CD14-positive monocyte (primary cell): ENCODE measurements at regions not wholly inside any gene's neighbourhood (a gene's known extent, or its start where the extent isn't known, plus 50 kb on each side); places are given as distances from the start of the nearest gene placed in this dataset.

Experiments used
- DNase-seq, 3 donors: peaks; one replicate each; pipeline ENCODE4 v3.0.0-alpha.2; 2011 to 2022
- H2AFZ ChIP-seq: 2 replicates; pipeline ENCODE4 v1.6.0; 2012; ENCODE audit warnings: mild to moderate bottlenecking, low read depth, low read length, inconsistent platforms; ENCODE audit not compliant: insufficient read depth, poor library complexity, severe bottlenecking
- H3K27ac ChIP-seq, 2 donors: 1 replicate in 1 of 2; 2 replicates in 1 of 2; pipeline ENCODE4 v1.5.1; 2012 to 2013; ENCODE audit warnings: low read length in 2 of 2, control low read depth in 1 of 2, inconsistent platforms in 1 of 2, low read depth in 1 of 2, mild to moderate bottlenecking in 1 of 2
- H3K27me3 ChIP-seq, 2 donors: one replicate each; pipeline versions ENCODE4 v1.6.0 to v1.6.1; 2011 to 2013; ENCODE audit warnings: low read length in 2 of 2; ENCODE audit not compliant: control insufficient read depth in 2 of 2, insufficient read depth in 2 of 2
- H3K36me3 ChIP-seq, 2 donors: replicated peaks in 1 of 2; 1 replicate in 1 of 2; 2 replicates in 1 of 2; pipeline versions ENCODE4 v1.5.1 to v1.6.1; 2012 to 2013; ENCODE audit warnings: low read length in 2 of 2, control low read depth in 1 of 2, inconsistent platforms in 1 of 2, mild to moderate bottlenecking in 1 of 2; ENCODE audit not compliant: insufficient read depth in 2 of 2, control insufficient read depth in 1 of 2
- H3K4me1 ChIP-seq, 2 donors: 1 replicate in 1 of 2; 2 replicates in 1 of 2; pipeline versions ENCODE4 v1.5.1 to v1.6.1; 2012 to 2013; ENCODE audit warnings: low read length in 2 of 2, control low read depth in 1 of 2, inconsistent platforms in 1 of 2, mild to moderate bottlenecking in 1 of 2, moderate library complexity in 1 of 2; ENCODE audit not compliant: insufficient read depth in 2 of 2, control insufficient read depth in 1 of 2
- H3K4me2 ChIP-seq: replicated peaks from 2 replicates; pipeline ENCODE3; 2012; ENCODE audit warnings: low read length, moderate library complexity, mild to moderate bottlenecking; ENCODE audit not compliant: poor library complexity, severe bottlenecking; ENCODE audit errors: extremely low read depth
- H3K4me3 ChIP-seq, 3 experiments: fragments of 200-600 bp in 1 of 3; sonication (generic) in 1 of 3; replicated peaks in 1 of 3; 1 replicate in 2 of 3; 2 replicates in 1 of 3; pipeline ENCODE4 v1.5.1; 2011 to 2013; ENCODE audit warnings: low read length in 3 of 3, mild to moderate bottlenecking in 3 of 3, control low read depth in 2 of 3, low read depth in 2 of 3, inconsistent platforms in 1 of 3, moderate library complexity in 1 of 3
- H3K79me2 ChIP-seq: 2 replicates; pipeline ENCODE4 v1.6.0; 2012; ENCODE audit warnings: mild to moderate bottlenecking, control low read depth, inconsistent platforms, low read length, moderate library complexity; ENCODE audit not compliant: insufficient read depth
- H3K9ac ChIP-seq: 2 replicates; pipeline ENCODE4 v1.6.0; 2017; ENCODE audit warnings: low read length, mild to moderate bottlenecking; ENCODE audit not compliant: insufficient read depth, poor library complexity, severe bottlenecking
- H3K9me3 ChIP-seq, 2 donors: replicated peaks in 1 of 2; 1 replicate in 1 of 2; 2 replicates in 1 of 2; pipeline versions ENCODE4 v1.5.1 to v1.6.1; 2012 to 2013; ENCODE audit warnings: low read length in 2 of 2, control low read depth in 1 of 2; ENCODE audit not compliant: control insufficient read depth in 1 of 2, insufficient read depth in 1 of 2
- H4K20me1 ChIP-seq: 2 replicates; pipeline ENCODE4 v1.6.0; 2012; ENCODE audit warnings: mild to moderate bottlenecking, low read length, control low read depth, moderate library complexity; ENCODE audit not compliant: insufficient read depth
- H3K27ac Mint-ChIP-seq, 7 donors: one replicate each; pipeline ENCODE4 v1.8.0; 2020; ENCODE audit warnings: mild to moderate bottlenecking in 7 of 7, mixed read lengths in 7 of 7, moderate library complexity in 6 of 7, inconsistent platforms in 2 of 7
- H3K27me3 Mint-ChIP-seq, 3 donors: one replicate each; pipeline ENCODE4 v1.8.0; 2021 to 2022; ENCODE audit warnings: low read depth in 3 of 3, mild to moderate bottlenecking in 3 of 3, mixed read lengths in 3 of 3, moderate library complexity in 3 of 3, inconsistent platforms in 1 of 3
- H3K36me3 Mint-ChIP-seq, 2 donors: one replicate each; pipeline ENCODE4 v1.8.0; 2020; ENCODE audit warnings: mixed read lengths in 2 of 2, inconsistent platforms in 1 of 2, mild to moderate bottlenecking in 1 of 2
- H3K4me1 Mint-ChIP-seq: one replicate; pipeline ENCODE4 v1.8.0; 2020; ENCODE audit warnings: mild to moderate bottlenecking, mixed read lengths
- H3K4me3 Mint-ChIP-seq, 2 donors: one replicate each; pipeline ENCODE4 v1.8.0; 2020; ENCODE audit warnings: mild to moderate bottlenecking in 2 of 2, mixed read lengths in 2 of 2, moderate library complexity in 1 of 2
- H3K9me3 Mint-ChIP-seq, 7 donors: one replicate each; pipeline ENCODE4 v1.8.0; 2020 to 2022; ENCODE audit warnings: mixed read lengths in 7 of 7, mild to moderate bottlenecking in 6 of 7, moderate library complexity in 6 of 7, inconsistent platforms in 2 of 7
- WGBS: methylation state at CpG from one replicate; pipeline ENCODE4 v1.1.5; 2013; ENCODE audit warnings: missing lambda C conversion rate; ENCODE audit not compliant: insufficient coverage; 5-methylcytosine and 5-hydroxymethylcytosine counted together
- intact Hi-C, 2 donors: fragments of 100-400 bp; cut with micrococcal nuclease; formaldehyde crosslinking; loops; one replicate each; pipeline versions ENCODE4 v1.15.0 to v1.15.1; 2023
- TF ChIP-seq, protein P1 (sequence below): fragments of 200-600 bp; IDR thresholded peaks from one replicate; pipeline ENCODE4 v1.8.0; 2022; ENCODE audit warnings: antibody characterized with exemption, mild to moderate bottlenecking

DNA sequence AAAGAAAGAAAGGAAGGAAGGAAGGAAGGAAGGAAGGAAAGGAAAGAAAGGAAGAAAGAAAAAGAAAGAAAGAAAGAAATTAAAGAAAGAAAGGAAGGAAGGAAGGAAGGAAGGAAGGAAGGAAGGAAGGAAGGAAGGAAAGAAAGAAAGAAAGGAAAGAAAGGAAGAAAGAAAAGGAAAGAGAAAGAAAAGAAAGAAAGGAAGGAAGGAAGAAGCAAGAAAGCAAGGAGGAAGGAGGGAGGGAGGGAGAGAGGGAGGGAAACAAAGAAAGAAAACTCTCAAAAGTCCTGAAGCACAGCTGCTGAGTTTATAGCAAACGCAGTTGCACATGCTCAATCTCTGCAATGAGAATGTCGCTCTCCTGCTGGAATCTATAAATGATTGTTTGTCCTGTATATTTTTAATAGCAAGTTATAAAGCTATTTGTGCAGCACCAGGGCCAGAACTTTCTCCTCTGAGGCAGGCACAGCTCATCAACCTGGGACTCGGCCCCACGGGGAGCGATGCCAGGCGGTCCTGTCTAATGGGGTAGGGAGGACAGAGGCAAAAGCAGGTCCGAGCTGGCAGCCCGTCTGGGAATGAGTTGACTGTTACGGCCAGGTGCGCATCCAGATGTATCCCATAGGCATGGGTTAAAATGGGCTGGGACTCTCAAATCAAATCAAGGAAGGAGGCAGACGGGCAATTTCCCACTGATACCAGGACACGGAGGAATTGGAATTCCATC is 118.0 kb upstream of the PFKP start:
- Histone ChIP-seq H3K4me2 (no peak overlapping the region), H3K9ac (no peak overlapping the region)
- H3K9me3 Mint-ChIP-seq: peaks cover 0 to 5% (median 0%) of the 10 kb centered on the region in 7 donors

DNA sequence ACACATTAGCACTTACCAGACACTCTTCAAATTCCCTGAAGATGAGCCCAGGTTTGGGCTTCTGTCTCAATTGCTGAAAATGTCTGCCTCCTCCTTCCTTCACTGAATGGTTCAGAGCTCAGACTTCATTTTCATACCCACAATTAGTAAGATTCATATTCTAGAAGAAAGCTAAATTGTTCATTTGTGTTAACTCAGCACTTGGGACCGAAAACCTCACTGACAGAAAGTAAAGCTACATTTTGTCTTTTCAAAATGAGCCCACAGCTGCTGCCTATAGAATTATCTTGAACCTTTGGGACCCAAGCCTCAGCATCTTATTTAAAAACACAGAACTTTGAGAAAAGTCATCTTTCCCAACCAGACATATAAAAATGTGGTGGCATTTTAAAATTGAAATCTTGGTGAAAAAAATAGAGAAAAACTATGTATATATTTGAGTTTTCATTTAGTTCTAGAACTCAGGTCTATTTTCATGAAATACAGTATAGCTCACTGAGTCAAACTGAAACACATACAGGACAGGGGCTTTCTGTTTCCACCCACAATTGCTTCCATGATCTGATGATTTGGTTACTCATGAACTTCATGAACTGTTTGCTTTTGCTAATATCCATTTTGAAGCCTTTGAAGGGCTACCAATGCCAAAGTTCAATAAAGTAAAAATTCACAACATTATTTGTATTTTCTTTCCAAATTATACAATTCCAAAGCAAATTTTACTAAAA is 119.1 kb upstream of the PFKP start:
- no peaks in the 10 kb centered on the region for H3K79me2 ChIP-seq
- H3K27me3 Mint-ChIP-seq: peaks cover 0 to 4% (median 2%) of the 10 kb centered on the region in 3 donors
- intact Hi-C loops: no loop called here
- H3K36me3 Mint-ChIP-seq: no peaks in the 10 kb centered on the region
- DNase-seq: no peak
- H3K9me3 ChIP-seq: no peaks in the 10 kb centered on the region
- no peak overlapping the region for H3K27ac ChIP-seq
- H3K36me3 ChIP-seq: no peaks in the 10 kb centered on the region
- WGBS: 83% methylated on average over 1 of the region's 1 CpG
- H2AFZ ChIP-seq: no peak overlapping the region
- no peaks in the 10 kb centered on the region for H3K4me1 Mint-ChIP-seq
- TF ChIP-seq, protein P1, sequence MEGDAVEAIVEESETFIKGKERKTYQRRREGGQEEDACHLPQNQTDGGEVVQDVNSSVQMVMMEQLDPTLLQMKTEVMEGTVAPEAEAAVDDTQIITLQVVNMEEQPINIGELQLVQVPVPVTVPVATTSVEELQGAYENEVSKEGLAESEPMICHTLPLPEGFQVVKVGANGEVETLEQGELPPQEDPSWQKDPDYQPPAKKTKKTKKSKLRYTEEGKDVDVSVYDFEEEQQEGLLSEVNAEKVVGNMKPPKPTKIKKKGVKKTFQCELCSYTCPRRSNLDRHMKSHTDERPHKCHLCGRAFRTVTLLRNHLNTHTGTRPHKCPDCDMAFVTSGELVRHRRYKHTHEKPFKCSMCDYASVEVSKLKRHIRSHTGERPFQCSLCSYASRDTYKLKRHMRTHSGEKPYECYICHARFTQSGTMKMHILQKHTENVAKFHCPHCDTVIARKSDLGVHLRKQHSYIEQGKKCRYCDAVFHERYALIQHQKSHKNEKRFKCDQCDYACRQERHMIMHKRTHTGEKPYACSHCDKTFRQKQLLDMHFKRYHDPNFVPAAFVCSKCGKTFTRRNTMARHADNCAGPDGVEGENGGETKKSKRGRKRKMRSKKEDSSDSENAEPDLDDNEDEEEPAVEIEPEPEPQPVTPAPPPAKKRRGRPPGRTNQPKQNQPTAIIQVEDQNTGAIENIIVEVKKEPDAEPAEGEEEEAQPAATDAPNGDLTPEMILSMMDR: no peak
- H3K9me3 Mint-ChIP-seq: peaks cover 0 to 5% (median 0%) of the 10 kb centered on the region in 7 donors
- no peaks in the 10 kb centered on the region for H3K4me1 ChIP-seq
- no peak overlapping the region for H3K27ac Mint-ChIP-seq
- H3K4me3 ChIP-seq: no peak overlapping the region
- no peak overlapping the region for H3K4me2 ChIP-seq
- H3K4me3 Mint-ChIP-seq: no peak overlapping the region
- H3K27me3 ChIP-seq: no peaks in the 10 kb centered on the region
- no peaks in the 10 kb centered on the region for H4K20me1 ChIP-seq
- H3K9ac ChIP-seq: no peak overlapping the region

More for the DNA sequence above, 118.0 kb upstream of the PFKP start:
- H3K4me3 ChIP-seq: no peak overlapping the region
- TF ChIP-seq, protein P1: no peak
- H3K9me3 ChIP-seq: no peaks in the 10 kb centered on the region
- no peaks in the 10 kb centered on the region for H3K36me3 Mint-ChIP-seq
- no peaks in the 10 kb centered on the region for H3K4me1 Mint-ChIP-seq
- no peak overlapping the region for H2AFZ ChIP-seq
- no peaks in the 10 kb centered on the region for H3K27me3 ChIP-seq
- H3K27ac Mint-ChIP-seq: no peak overlapping the region
- H3K79me2 ChIP-seq: no peaks in the 10 kb centered on the region
- H3K27ac ChIP-seq: no peak overlapping the region
- no peaks in the 10 kb centered on the region for H3K4me1 ChIP-seq
- DNase-seq: no peak
- H3K27me3 Mint-ChIP-seq: peaks cover 0 to 4% (median 2%) of the 10 kb centered on the region in 3 donors
- H3K36me3 ChIP-seq: no peaks in the 10 kb centered on the region
- no peak overlapping the region for H3K4me3 Mint-ChIP-seq
- 94% methylated on average over 9 of the region's 12 CpGs for WGBS
- H4K20me1 ChIP-seq: no peaks in the 10 kb centered on the region
- intact Hi-C loops: no loop called here
